GM12874 (cell line): ENCODE measurements at regions not wholly inside any gene's neighbourhood (a gene's known extent, or its start where the extent isn't known, plus 50 kb on each side); places are given as distances from the start of the nearest gene placed in this dataset.

ENCODE experiments used
- TF ChIP-seq, protein P1 (sequence below): IDR thresholded peaks from 2 replicates; pipeline ENCODE4 v1.5.1; 2011; ENCODE audit warnings: low read depth, mild to moderate bottlenecking, control low read depth, low read length, moderate library complexity; ENCODE audit not compliant: insufficient read depth

DNA sequence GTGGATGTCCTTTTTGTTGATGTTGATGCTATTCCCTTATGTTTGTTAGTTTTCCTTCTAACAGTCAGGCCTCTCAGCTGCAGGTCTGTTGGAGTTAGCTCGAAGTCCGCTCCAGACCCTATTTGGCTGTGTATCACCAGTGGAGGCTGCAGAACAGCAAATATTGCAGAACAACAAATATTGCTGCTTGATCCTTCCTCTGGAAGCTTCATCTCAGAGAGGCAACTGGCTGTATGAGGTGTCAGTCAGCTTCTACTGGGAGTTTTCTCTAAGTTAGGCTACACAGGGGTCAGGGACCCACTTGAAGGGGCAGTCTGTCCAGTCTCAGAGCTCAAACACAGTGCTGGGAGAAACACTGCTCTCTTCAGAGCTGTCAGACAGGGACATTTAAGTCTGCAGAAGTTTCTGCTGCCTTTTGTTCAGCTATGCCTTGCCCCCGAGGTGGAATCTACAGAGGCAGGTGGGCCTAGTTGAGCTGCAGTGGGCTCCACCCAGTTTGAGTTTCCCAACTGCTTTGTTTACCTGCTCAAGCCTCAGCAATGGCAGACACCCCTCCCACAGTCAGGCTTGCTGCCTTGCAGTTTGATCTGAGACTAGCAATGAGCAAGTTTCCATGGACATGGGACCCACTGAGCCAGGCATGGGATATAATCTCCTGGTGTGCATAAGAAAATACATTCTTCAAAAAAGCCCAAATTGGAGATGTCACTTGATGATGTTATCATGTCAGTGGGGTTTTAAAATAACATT, 99.5 kb downstream of the KDM5D start:
- TF ChIP-seq, protein P1, sequence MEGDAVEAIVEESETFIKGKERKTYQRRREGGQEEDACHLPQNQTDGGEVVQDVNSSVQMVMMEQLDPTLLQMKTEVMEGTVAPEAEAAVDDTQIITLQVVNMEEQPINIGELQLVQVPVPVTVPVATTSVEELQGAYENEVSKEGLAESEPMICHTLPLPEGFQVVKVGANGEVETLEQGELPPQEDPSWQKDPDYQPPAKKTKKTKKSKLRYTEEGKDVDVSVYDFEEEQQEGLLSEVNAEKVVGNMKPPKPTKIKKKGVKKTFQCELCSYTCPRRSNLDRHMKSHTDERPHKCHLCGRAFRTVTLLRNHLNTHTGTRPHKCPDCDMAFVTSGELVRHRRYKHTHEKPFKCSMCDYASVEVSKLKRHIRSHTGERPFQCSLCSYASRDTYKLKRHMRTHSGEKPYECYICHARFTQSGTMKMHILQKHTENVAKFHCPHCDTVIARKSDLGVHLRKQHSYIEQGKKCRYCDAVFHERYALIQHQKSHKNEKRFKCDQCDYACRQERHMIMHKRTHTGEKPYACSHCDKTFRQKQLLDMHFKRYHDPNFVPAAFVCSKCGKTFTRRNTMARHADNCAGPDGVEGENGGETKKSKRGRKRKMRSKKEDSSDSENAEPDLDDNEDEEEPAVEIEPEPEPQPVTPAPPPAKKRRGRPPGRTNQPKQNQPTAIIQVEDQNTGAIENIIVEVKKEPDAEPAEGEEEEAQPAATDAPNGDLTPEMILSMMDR: no peak

DNA sequence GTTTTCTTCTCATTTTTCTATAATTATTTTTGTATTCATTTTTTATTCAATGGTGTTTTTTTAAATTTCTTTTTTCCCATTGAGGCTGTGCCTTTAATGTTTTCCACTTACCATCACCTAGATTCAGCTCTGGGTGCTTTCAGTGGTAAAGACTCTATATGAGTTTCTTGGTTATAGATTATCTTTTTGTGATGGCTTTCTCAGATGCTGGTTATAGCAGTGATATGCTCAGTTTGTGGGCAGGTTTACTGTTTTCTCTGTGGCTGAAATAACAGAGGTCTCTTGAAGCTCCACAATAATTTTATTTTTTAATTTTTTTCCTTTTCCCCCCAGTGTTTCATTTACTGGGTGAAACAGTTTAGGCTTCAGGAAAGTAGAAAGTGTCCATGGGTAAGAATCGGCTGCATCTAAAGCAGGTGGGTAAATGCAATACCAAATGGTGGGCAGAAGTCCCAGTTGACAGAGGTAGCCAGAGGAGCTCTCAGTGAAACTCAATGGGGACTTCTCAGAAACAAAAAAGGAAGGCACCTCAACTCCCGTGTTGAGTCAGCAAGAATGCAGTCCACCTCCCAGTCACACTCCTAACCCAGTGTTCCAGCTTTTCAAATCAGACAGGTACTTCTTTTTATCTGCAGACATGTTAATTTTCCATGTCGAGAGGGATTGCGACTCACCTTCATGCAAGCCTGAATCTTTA, 106.7 kb downstream of the KDM5D start:
- TF ChIP-seq, protein P1: no peak

DNA sequence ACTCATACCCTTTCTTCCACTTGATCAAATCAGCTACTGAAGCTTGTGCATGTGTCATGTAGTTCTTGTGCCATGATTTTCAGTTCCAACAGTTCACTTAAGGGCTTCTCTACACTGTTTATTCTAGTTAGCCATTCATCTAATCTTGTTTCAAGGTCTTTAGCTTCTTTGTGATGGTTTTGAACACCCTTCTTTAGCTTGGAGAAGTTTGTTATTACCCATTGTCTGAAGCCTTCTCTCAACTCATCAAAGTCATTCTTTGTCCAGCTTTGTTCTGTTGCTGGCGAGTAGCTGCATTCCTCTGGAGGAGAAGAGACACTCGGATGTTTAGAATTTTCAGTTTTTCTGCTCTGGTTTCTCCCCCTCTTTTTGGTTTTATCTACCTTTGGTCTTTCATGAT, 115.6 kb downstream of the KDM5D start:
- TF ChIP-seq, protein P1: no peak

DNA sequence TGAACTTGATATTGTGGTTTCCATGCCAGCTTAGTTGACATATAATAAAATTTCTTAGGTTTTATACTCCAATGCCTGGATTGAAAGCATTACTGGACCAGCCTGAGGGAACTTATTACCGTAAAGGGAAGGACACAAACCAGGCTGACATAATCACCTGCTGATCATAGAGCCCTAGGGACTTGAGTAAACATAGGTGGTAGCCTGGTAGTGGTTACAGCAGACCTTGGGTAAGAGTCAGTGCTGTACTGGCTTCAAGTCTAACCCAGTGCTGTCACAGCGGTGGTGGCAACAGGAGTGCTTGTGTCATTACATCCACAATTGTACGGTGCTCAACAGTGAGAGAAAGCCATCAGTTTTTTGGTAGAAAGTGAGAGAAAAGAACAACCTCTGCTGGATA, 122.1 kb downstream of the KDM5D start:
- TF ChIP-seq, protein P1: no peak

DNA sequence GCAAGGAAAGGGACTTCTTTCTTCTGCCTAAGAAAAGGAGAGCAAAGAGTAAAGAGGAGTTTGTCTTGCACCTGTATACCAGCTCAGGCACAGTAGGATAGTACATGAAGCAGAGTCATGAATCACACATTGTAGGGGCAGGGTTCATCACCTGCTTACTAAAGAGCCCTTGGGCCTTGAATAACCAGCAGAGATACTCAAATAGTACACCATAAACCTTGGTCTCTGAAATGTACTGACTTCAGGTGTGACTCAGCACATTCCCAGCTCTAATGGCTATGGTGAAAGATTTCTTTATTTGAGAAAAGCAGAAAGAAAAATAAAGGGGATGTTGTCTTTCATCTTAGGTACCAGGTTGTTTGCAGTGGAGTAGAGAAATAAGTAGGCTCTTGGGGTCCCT, 122.8 kb downstream of the KDM5D start:
- TF ChIP-seq, protein P1: no peak

DNA sequence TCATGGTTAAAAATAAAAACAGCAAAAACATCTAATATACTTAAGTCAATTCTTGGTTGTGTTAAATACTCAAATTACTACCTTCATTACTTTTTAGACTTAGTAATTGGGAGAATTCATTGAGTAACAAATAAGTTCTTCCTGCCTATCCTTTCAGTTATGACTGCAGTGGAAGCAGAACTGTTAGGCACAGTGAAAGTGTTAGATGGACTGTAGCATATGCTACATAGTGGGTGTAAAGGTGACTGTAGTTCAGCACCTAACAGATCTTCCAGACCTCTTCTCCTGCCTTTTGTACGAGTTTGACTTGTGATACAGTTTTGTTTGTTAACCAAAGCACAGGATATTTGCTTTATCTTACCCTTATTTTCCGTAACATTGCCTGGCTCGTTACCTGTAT, 143.4 kb downstream of the KDM5D start:
- TF ChIP-seq, protein P1: no peak

DNA sequence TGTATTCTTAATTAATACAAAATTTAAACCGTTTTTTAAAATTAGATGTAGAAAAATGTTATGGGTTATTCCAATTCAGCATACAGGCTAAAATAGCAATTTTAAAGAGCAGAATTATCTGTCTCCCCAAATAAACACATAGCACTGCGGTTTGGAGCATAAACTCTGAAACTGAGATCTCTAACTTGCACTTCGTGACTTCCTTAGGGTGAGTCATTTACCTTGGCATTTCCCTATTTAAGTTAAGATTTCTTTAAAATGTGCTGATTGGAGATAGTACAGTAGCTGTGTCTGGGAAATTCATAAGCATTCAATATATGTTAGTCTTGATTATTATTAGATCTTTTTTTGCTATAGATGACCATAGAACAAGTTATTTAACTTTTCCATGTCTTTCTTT, 143.8 kb downstream of the KDM5D start:
- TF ChIP-seq, protein P1: no peak
